K562 (cell line): ENCODE measurements at regions not wholly inside any gene's neighbourhood (a gene's known extent, or its start where the extent isn't known, plus 50 kb on each side); places are given as distances from the start of the nearest gene placed in this dataset.
"Not testable (repeated sequence)": the region's sequence is repeated elsewhere in the genome, so short reads cannot be mapped to it uniquely, and the experiment has no call there.

Experiments used
- ATAC-seq: fragments of 200-7000 bp; cut with Tn5 transposase; 3 replicates; pipeline ENCODE4 v1.9.1; 2020; ENCODE audit warnings: moderate library complexity
- BruUV-seq: library from RNA; stranded (reverse); fragments of 400-500 nt; replicated peaks from 2 replicates; lab custom pipeline; 2021; lab: Mats Ljungman, UMichigan
- CTCF ChIA-PET: fragments of 300-600 bp; formaldehyde crosslinking; extraction: SDS; loops from one replicate; lab custom pipeline; 2021; ENCODE audit warnings: low intra/inter-chr PET ratio; lab: Yijun Ruan, JAX
- POLR2A ChIA-PET: fragments of 300-600, 350-650 bp; sonication (Branson Sonifier 250); formaldehyde crosslinking; extraction: SDS; loops from one replicate; lab custom pipeline; 2021; ENCODE audit warnings: antibody characterized with exemption, inconsistent platforms; lab: Yijun Ruan, JAX
- DNase-seq, 4 experiments: peaks; one replicate each; pipeline versions ENCODE4 v3.0.0 to v3.0.0-alpha.2; 2011 to 2018; ENCODE audit warnings: low spot score in 3 of 4, mixed read lengths in 3 of 4; ENCODE audit errors: extremely low read depth in 1 of 4
- FAIRE-seq: peaks from 2 replicates; lab custom pipeline; 2011; peaks lifted over from hg19 to GRCh38; lab: Jason Lieb, UNC
- H2AFZ ChIP-seq: 2 replicates; pipeline ENCODE4 v1.6.0; 2011; ENCODE audit warnings: low read depth, low read length, control low read depth, inconsistent platforms
- H3K27ac ChIP-seq: fragments of 200-600 bp; 3 replicates; pipeline ENCODE4 v1.8.0; 2011; ENCODE audit warnings: low read depth, mild to moderate bottlenecking, control low read depth, inconsistent platforms, low read length, moderate library complexity, mixed read lengths; ENCODE audit errors: extremely low read depth
- H3K27me3 ChIP-seq, 2 experiments: fragments of 300-600 bp in 1 of 2; 2 replicates in 1 of 2; 3 replicates in 1 of 2; pipeline versions ENCODE4 v1.6.0 to v1.8.0; 2011; ENCODE audit warnings: inconsistent platforms in 2 of 2, low read length in 2 of 2, mild to moderate bottlenecking in 1 of 2, mixed read lengths in 1 of 2, moderate library complexity in 1 of 2; ENCODE audit not compliant: control insufficient read depth in 2 of 2, insufficient read depth in 2 of 2
- H3K36me3 ChIP-seq: fragments of 300-600 bp; 3 replicates; pipeline ENCODE4 v1.8.0; 2011; ENCODE audit warnings: mild to moderate bottlenecking, low read length, inconsistent platforms; ENCODE audit not compliant: control insufficient read depth, insufficient read depth
- H3K4me1 ChIP-seq, 2 experiments: fragments of 200-600 bp in 1 of 2; replicated peaks in 1 of 2; 2 replicates in 1 of 2; 3 replicates in 1 of 2; pipeline versions ENCODE4 v1.5.1 to v1.8.0; 2011; ENCODE audit warnings: inconsistent platforms in 2 of 2, low read length in 2 of 2, mild to moderate bottlenecking in 1 of 2, mixed read lengths in 1 of 2, moderate library complexity in 1 of 2; ENCODE audit not compliant: control insufficient read depth in 2 of 2, insufficient read depth in 2 of 2
- H3K4me2 ChIP-seq: 2 replicates; pipeline ENCODE4 v1.6.1; 2011; ENCODE audit warnings: low read length, control low read depth, inconsistent platforms, mixed read lengths; ENCODE audit not compliant: insufficient read depth
- H3K4me3 ChIP-seq: fragments of 200-600 bp; sonication (generic), shearing (Covaris generic); 2 replicates; pipeline ENCODE4 v1.5.1; 2016; ENCODE audit warnings: control low read depth, inconsistent platforms
- H3K79me2 ChIP-seq: fragments of 200-600 bp; 3 replicates; pipeline ENCODE4 v1.8.0; 2011; ENCODE audit warnings: low read length, inconsistent platforms; ENCODE audit not compliant: control insufficient read depth, insufficient read depth
- H3K9ac ChIP-seq, 2 experiments: 2 replicates each; pipeline versions ENCODE4 v1.6.0 to v1.6.1; 2011; ENCODE audit warnings: low read depth in 2 of 2, low read length in 2 of 2, control low read depth in 1 of 2, inconsistent platforms in 1 of 2, mild to moderate bottlenecking in 1 of 2, mixed read lengths in 1 of 2; ENCODE audit not compliant: insufficient read depth in 1 of 2
- H3K9me1 ChIP-seq: one replicate; pipeline ENCODE4 v1.6.0; 2011; ENCODE audit warnings: inconsistent platforms, mild to moderate bottlenecking, low read length, moderate library complexity; ENCODE audit not compliant: control insufficient read depth, insufficient read depth
- H3K9me3 ChIP-seq: replicated peaks from 2 replicates; pipeline ENCODE4 v1.5.1; 2011; ENCODE audit warnings: low read depth, low read length, inconsistent platforms; ENCODE audit not compliant: control insufficient read depth, insufficient read depth
- H4K20me1 ChIP-seq: replicated peaks from 2 replicates; pipeline ENCODE4 v1.6.1; 2011; ENCODE audit warnings: low read length, inconsistent platforms, mixed read lengths; ENCODE audit not compliant: control insufficient read depth, insufficient read depth
- BCOR ChIP-seq: fragments of 450-650 bp; IDR thresholded peaks from 2 replicates; pipeline ENCODE4 v1.6.1; 2016
- ZNF146 ChIP-seq: IDR thresholded peaks from one replicate; pipeline ENCODE4 v1.6.1; 2018; ENCODE audit warnings: missing compliant biosample characterization; ENCODE audit not compliant: unreplicated experiment
- WGBS: fragments of 100-300 bp; shearing (Covaris generic); methylation state at CpG from one replicate; pipeline ENCODE4 v1.1.6; 2016; ENCODE audit warnings: low coverage, mixed read lengths; ENCODE audit not compliant: insufficient coverage; ENCODE audit errors: missing lambda C conversion rate; 5-methylcytosine and 5-hydroxymethylcytosine counted together
- in situ Hi-C: fragments of 300-500 bp; cut with MboI; formaldehyde crosslinking; loops from 4 replicates; pipeline ENCODE4 v1.15.0; 2018; ENCODE audit warnings: inconsistent platforms, mixed read lengths
- intact Hi-C: fragments of 100-400 bp; cut with micrococcal nuclease; formaldehyde crosslinking; loops from 2 replicates; pipeline ENCODE4 v1.14.2; 2022

DNA sequence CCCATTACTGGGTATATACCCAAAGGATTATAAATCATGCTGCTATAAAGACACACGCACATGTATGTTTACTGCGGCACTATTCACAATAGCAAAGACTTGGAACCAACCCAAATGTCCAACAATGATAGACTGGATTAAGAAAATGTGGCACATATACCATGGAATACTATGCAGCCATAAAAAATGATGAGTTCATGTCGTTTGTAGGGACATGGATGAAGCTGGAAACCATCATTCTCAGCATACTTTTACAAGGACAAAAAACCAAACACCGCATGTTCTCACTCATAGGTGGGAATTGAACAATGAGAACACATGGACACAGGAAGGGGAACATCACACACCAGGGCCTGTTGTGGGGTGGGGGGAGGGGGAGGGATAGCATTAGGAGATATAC, 50.6 kb upstream of the SPTBN2 start:
- 62% methylated on average over 3 of the region's 4 CpGs for WGBS
- TF ChIP-seq BCOR (peak; percentile 43; the same call in 1 of the 2 replicates), ZNF146 (CRISPR knock-in tag) (peak; percentile 52)
- BruUV-seq, result not testable (repeated sequence)

More for the DNA sequence above, 50.6 kb upstream of the SPTBN2 start:
- ATAC-seq, H3K79me2 ChIP-seq, H4K20me1 ChIP-seq, H3K4me2 ChIP-seq, CTCF ChIA-PET, H3K27ac ChIP-seq, H3K4me1 ChIP-seq, in situ Hi-C loops, H3K9me1 ChIP-seq, POLR2A ChIA-PET, H3K9ac ChIP-seq, H3K36me3 ChIP-seq, H3K4me3 ChIP-seq, H3K9me3 ChIP-seq, H3K27me3 ChIP-seq, H2AFZ ChIP-seq, DNase-seq, intact Hi-C loops, FAIRE-seq: not testable (repeated sequence)
